GM12801 (cell line): ENCODE measurements at regions not wholly inside any gene's neighbourhood (a gene's known extent, or its start where the extent isn't known, plus 50 kb on each side); places are given as distances from the start of the nearest gene placed in this dataset.

Experiments used
- CTCF ChIP-seq: IDR thresholded peaks from one replicate; pipeline ENCODE4 v1.5.1; 2011; ENCODE audit warnings: control low read depth; ENCODE audit not compliant: insufficient read length; ENCODE audit errors: extremely low read depth

- TF ChIP-seq CTCF: no peak
Observed at GRCh38 chr12:59432057-59432456, 163.8 kb upstream of the SLC16A7 start.

- TF ChIP-seq CTCF: no peak
Observed at GRCh38 chr12:59431266-59431665, 164.6 kb upstream of the SLC16A7 start.

GRCh38 chr12:59429766-59430165 lies 166.1 kb upstream of the SLC16A7 start:
- TF ChIP-seq CTCF: no peak

GRCh38 chr12:59425798-59426197 lies 170.0 kb upstream of the SLC16A7 start:
- TF ChIP-seq CTCF: no peak

- TF ChIP-seq CTCF: no peak
Observed at GRCh38 chr12:59414051-59414450, 181.8 kb upstream of the SLC16A7 start.

- no peak for TF ChIP-seq CTCF
Observed at GRCh38 chr12:59408431-59408830, 187.4 kb upstream of the SLC16A7 start.

- no peak for TF ChIP-seq CTCF
Observed at GRCh38 chr12:59407799-59408198, 188.0 kb upstream of the SLC16A7 start.

GRCh38 chr12:59405992-59406391 lies 189.8 kb upstream of the SLC16A7 start:
- no peak for TF ChIP-seq CTCF
